H9 (cell line): ENCODE measurements at regions not wholly inside any gene's neighbourhood (a gene's known extent, or its start where the extent isn't known, plus 50 kb on each side); places are given as distances from the start of the nearest gene placed in this dataset.

Experiments used
- DNase-seq: peaks from one replicate; pipeline ENCODE4 v3.0.0-alpha.2; 2017
- H2AFZ ChIP-seq: one replicate; pipeline ENCODE4 v1.6.1; 2013; ENCODE audit warnings: mild to moderate bottlenecking, low read length, control low read depth, moderate library complexity
- H2AK5ac ChIP-seq: 2 replicates; pipeline ENCODE4 v1.6.1; 2013; ENCODE audit warnings: low read length, control low read depth, mixed read lengths; ENCODE audit not compliant: insufficient read length
- H2BK120ac ChIP-seq: one replicate; pipeline ENCODE4 v1.6.1; 2013; ENCODE audit warnings: low read depth, mild to moderate bottlenecking, low read length, control low read depth, inconsistent platforms; ENCODE audit not compliant: poor library complexity, severe bottlenecking
- H2BK12ac ChIP-seq: 2 replicates; pipeline ENCODE4 v1.6.1; 2013; ENCODE audit warnings: low read length, control low read depth, mixed read lengths, low read depth; ENCODE audit not compliant: insufficient read length
- H2BK15ac ChIP-seq: 2 replicates; pipeline ENCODE4 v1.6.1; 2013; ENCODE audit warnings: low read depth, low read length, control low read depth
- H2BK20ac ChIP-seq: one replicate; pipeline ENCODE4 v1.6.1; 2013; ENCODE audit warnings: low read depth, mild to moderate bottlenecking, low read length, control low read depth, inconsistent platforms; ENCODE audit not compliant: poor library complexity, severe bottlenecking
- H2BK5ac ChIP-seq: 2 replicates; pipeline ENCODE4 v1.6.1; 2013; ENCODE audit warnings: low read length, control low read depth, mixed read lengths; ENCODE audit not compliant: insufficient read length
- H3K14ac ChIP-seq: 2 replicates; pipeline ENCODE4 v1.6.1; 2013; ENCODE audit warnings: low read length, control low read depth; ENCODE audit not compliant: insufficient read depth
- H3K18ac ChIP-seq: 2 replicates; pipeline ENCODE4 v1.6.1; 2013; ENCODE audit warnings: low read depth, mild to moderate bottlenecking, mixed read lengths, low read length, control low read depth; ENCODE audit not compliant: insufficient read length
- H3K23ac ChIP-seq: 2 replicates; pipeline ENCODE4 v1.6.1; 2013; ENCODE audit warnings: low read length, control low read depth, mixed read lengths, low read depth; ENCODE audit not compliant: insufficient read length
- H3K23me2 ChIP-seq: 2 replicates; pipeline ENCODE4 v1.6.1; 2013; ENCODE audit warnings: low read depth, mild to moderate bottlenecking, mixed read lengths, low read length, control low read depth; ENCODE audit not compliant: insufficient read length, poor library complexity, severe bottlenecking
- H3K27ac ChIP-seq: 2 replicates; pipeline ENCODE4 v1.5.1; 2013; ENCODE audit warnings: low read length, control low read depth, mixed read lengths, low read depth; ENCODE audit not compliant: insufficient read length
- H3K27me3 ChIP-seq: 2 replicates; pipeline ENCODE4 v1.6.1; 2013; ENCODE audit warnings: low read length, control low read depth, inconsistent platforms; ENCODE audit not compliant: insufficient read depth
- H3K4ac ChIP-seq: 2 replicates; pipeline ENCODE4 v1.6.1; 2013; ENCODE audit warnings: low read depth, mild to moderate bottlenecking, control low read depth, inconsistent platforms, low read length, moderate library complexity
- H3K4me1 ChIP-seq: 2 replicates; pipeline ENCODE4 v1.6.1; 2013; ENCODE audit warnings: low read length, control low read depth, inconsistent platforms; ENCODE audit not compliant: insufficient read depth
- H3K4me2 ChIP-seq: 2 replicates; pipeline ENCODE4 v1.6.1; 2013; ENCODE audit warnings: low read length, control low read depth, mixed read lengths; ENCODE audit not compliant: insufficient read length, insufficient read depth
- H3K56ac ChIP-seq: 2 replicates; pipeline ENCODE4 v1.6.1; 2013; ENCODE audit warnings: low read depth, mild to moderate bottlenecking, mixed read lengths, low read length, control low read depth; ENCODE audit not compliant: insufficient read length
- H3K79me1 ChIP-seq: 2 replicates; pipeline ENCODE4 v1.6.1; 2013; ENCODE audit warnings: low read depth, mild to moderate bottlenecking, moderate library complexity, low read length, control low read depth, inconsistent platforms; ENCODE audit not compliant: insufficient read depth, poor library complexity, severe bottlenecking
- H3K79me2 ChIP-seq: 2 replicates; pipeline ENCODE4 v1.6.1; 2013; ENCODE audit warnings: low read length, control low read depth, inconsistent platforms; ENCODE audit not compliant: insufficient read depth
- H3K9ac ChIP-seq: 2 replicates; pipeline ENCODE4 v1.6.1; 2013; ENCODE audit warnings: low read length, control low read depth, mixed read lengths; ENCODE audit not compliant: insufficient read length; ENCODE audit errors: extremely low read depth
- H3K9me3 ChIP-seq: one replicate; pipeline ENCODE4 v1.6.1; 2013; ENCODE audit warnings: low read depth, low read length, inconsistent platforms; ENCODE audit not compliant: control insufficient read depth
- H3T11ph ChIP-seq: one replicate; pipeline ENCODE4 v1.6.1; 2013; ENCODE audit warnings: mild to moderate bottlenecking, low read length, control low read depth, inconsistent platforms
- H4K20me1 ChIP-seq: one replicate; pipeline ENCODE4 v1.6.1; 2013; ENCODE audit not compliant: control insufficient read depth, insufficient read length, insufficient read depth
- H4K5ac ChIP-seq: 2 replicates; pipeline ENCODE4 v1.6.1; 2013; ENCODE audit warnings: low read depth, mild to moderate bottlenecking, mixed read lengths, low read length, control low read depth; ENCODE audit not compliant: insufficient read length
- H4K8ac ChIP-seq: replicated peaks from 2 replicates; pipeline ENCODE4 v1.6.1; 2013; ENCODE audit warnings: low read length, control low read depth, mixed read lengths, low read depth; ENCODE audit not compliant: insufficient read length
- H4K91ac ChIP-seq: 2 replicates; pipeline ENCODE4 v1.6.1; 2013; ENCODE audit warnings: low read depth, mild to moderate bottlenecking, moderate library complexity, mixed read lengths, low read length, control low read depth; ENCODE audit not compliant: insufficient read length
- H3K27ac Mint-ChIP-seq, 3 experiments: 2 replicates in 2 of 3; 3 replicates in 1 of 3; pipeline ENCODE4 v1.8.0; 2020 to 2021; ENCODE audit warnings: mixed read lengths in 3 of 3, mild to moderate bottlenecking in 1 of 3, moderate library complexity in 1 of 3
- H3K27me3 Mint-ChIP-seq: 2 replicates; pipeline ENCODE4 v1.8.0; 2021; ENCODE audit warnings: low read depth, mild to moderate bottlenecking, moderate library complexity, mixed read lengths
- H3K36me3 Mint-ChIP-seq, 3 experiments: 2 replicates in 2 of 3; 3 replicates in 1 of 3; pipeline ENCODE4 v1.8.0; 2020 to 2021; ENCODE audit warnings: low read depth in 3 of 3, mixed read lengths in 3 of 3; ENCODE audit not compliant: insufficient read depth in 1 of 3
- H3K4me1 Mint-ChIP-seq, 2 experiments: 2 replicates each; pipeline ENCODE4 v1.8.0; 2020; ENCODE audit warnings: mixed read lengths in 2 of 2
- H3K4me3 Mint-ChIP-seq, 2 experiments: 2 replicates in 1 of 2; 3 replicates in 1 of 2; pipeline ENCODE4 v1.8.0; 2020 to 2021; ENCODE audit warnings: mild to moderate bottlenecking in 2 of 2, mixed read lengths in 2 of 2, moderate library complexity in 1 of 2
- H3K9me3 Mint-ChIP-seq, 2 experiments: 2 replicates in 1 of 2; 3 replicates in 1 of 2; pipeline ENCODE4 v1.8.0; 2020; ENCODE audit warnings: mild to moderate bottlenecking in 2 of 2, mixed read lengths in 2 of 2, moderate library complexity in 1 of 2
- CTCF ChIP-seq: fragments of 200-600 bp; sonication (generic); conservative IDR thresholded peaks from 3 replicates; pipeline ENCODE4 v1.8.0; 2021; ENCODE audit warnings: antibody characterized with exemption, mild to moderate bottlenecking
- WGBS: extraction: QIAGEN DNeasy Blood & Tissue Kit; methylation state at CpG from one replicate; pipeline ENCODE4 v1.1.7; 2013; ENCODE audit warnings: missing lambda C conversion rate, low lambda C conversion rate, mixed read lengths; ENCODE audit not compliant: insufficient read length; ENCODE audit errors: extremely low coverage; 5-methylcytosine and 5-hydroxymethylcytosine counted together

- H3K27me3 Mint-ChIP-seq, result no peaks in the 10 kb centered on the region
- Histone ChIP-seq H3K14ac (no peak overlapping the region), H2AK5ac (no peak overlapping the region), H2AFZ (no peak overlapping the region), H3K9me3 (no peaks in the 10 kb centered on the region), H3K18ac (no peak overlapping the region), H3K4me1 (no peaks in the 10 kb centered on the region), H3K9ac (no peak overlapping the region), H3K79me1 (no peaks in the 10 kb centered on the region), H3K79me2 (no peaks in the 10 kb centered on the region), H3K23ac (no peak overlapping the region), H2BK120ac (no peak overlapping the region), H3K27me3 (no peaks in the 10 kb centered on the region), H4K8ac (no peak overlapping the region), H3K27ac (no peak overlapping the region), H4K20me1 (no peaks in the 10 kb centered on the region), H3T11ph (no peak overlapping the region), H3K23me2 (no peaks in the 10 kb centered on the region), H3K4me2 (no peak overlapping the region), H2BK20ac (no peak overlapping the region), H3K56ac (no peak overlapping the region), H4K91ac (no peak overlapping the region), H2BK12ac (no peak overlapping the region), H4K5ac (no peak overlapping the region), H2BK15ac (no peak overlapping the region), H3K4ac (no peak overlapping the region), H2BK5ac (no peak overlapping the region)
- H3K27ac Mint-ChIP-seq, result no peak overlapping the region
- no peak for DNase-seq
- no peaks in the 10 kb centered on the region for H3K9me3 Mint-ChIP-seq
- H3K36me3 Mint-ChIP-seq, result no peaks in the 10 kb centered on the region
- TF ChIP-seq CTCF, result no peak
- WGBS, result no CpG with 5 or more reads among the region's 3 CpGs
- no peak overlapping the region for H3K4me3 Mint-ChIP-seq
- 0 out of 4 replicates have a peak, but pooled peaks cover 0 to 1% of the 10 kb centered on the region in 2 experiments for H3K4me1 Mint-ChIP-seq
Observed at GRCh38 chr6:98200084-98200483, 634.3 kb upstream of the POU3F2 start.
